ENCODE measurements at regions not wholly inside any gene's neighbourhood (a gene's known extent, or its start where the extent isn't known, plus 50 kb on each side); places are given as distances from the start of the nearest gene placed in this dataset.
"Not testable (repeated sequence)": the region's sequence is repeated elsewhere in the genome, so short reads cannot be mapped to it uniquely, and the experiment has no call there.

GRCh38 chr4:128566693-128567092 lies 242.8 kb upstream of the JADE1 start:
- no peak for DNase-seq (ENCODE audit: low read depth)

GRCh38 chr4:128565565-128566186 lies 243.8 kb upstream of the JADE1 start:
- DNase-seq (ENCODE audit: low read depth): no peak

- no peak for DNase-seq (ENCODE audit: low read depth)
These were observed 244.4 kb upstream of the JADE1 start for GRCh38 chr4:128565054-128565453.

GRCh38 chr4:128564081-128564630 lies 245.3 kb upstream of the JADE1 start:
- DNase-seq (ENCODE audit: low read depth): no peak

- DNase-seq (ENCODE audit: low read depth): no peak
These were observed 248.6 kb upstream of the JADE1 start for GRCh38 chr4:128560754-128561495.

- DNase-seq (ENCODE audit: low read depth): no peak
These were observed 250.4 kb upstream of the JADE1 start for GRCh38 chr4:128558896-128559679.

GRCh38 chr4:128556756-128557155 lies 252.7 kb upstream of the JADE1 start:
- no peak for DNase-seq (ENCODE audit: low read depth)

- DNase-seq (ENCODE audit: low read depth): no peak
These were observed 255.6 kb upstream of the JADE1 start for GRCh38 chr4:128553686-128554515.

- no peak for DNase-seq (ENCODE audit: low read depth)
These were observed 257.0 kb upstream of the JADE1 start for GRCh38 chr4:128552586-128552907.

GRCh38 chr4:128551280-128551679 lies 258.2 kb upstream of the JADE1 start:
- no peak for DNase-seq (ENCODE audit: low read depth)

GRCh38 chr4:128550060-128550459 lies 259.4 kb upstream of the JADE1 start:
- no peak for DNase-seq (ENCODE audit: low read depth)

- DNase-seq (ENCODE audit: low read depth): no peak
These were observed 259.9 kb upstream of the JADE1 start for GRCh38 chr4:128549636-128550035.

- no peak for DNase-seq (ENCODE audit: low read depth)
These were observed 260.8 kb upstream of the PGRMC2 start for GRCh38 chr4:128548381-128548780.

- no peak for DNase-seq (ENCODE audit: low read depth)
These were observed 256.7 kb upstream of the PGRMC2 start for GRCh38 chr4:128544272-128544671.

GRCh38 chr4:128543696-128544095 lies 256.1 kb upstream of the PGRMC2 start:
- no peak for DNase-seq (ENCODE audit: low read depth)

- no peak for DNase-seq (ENCODE audit: low read depth)
These were observed 254.4 kb upstream of the PGRMC2 start for GRCh38 chr4:128542047-128542446.

- DNase-seq (ENCODE audit: low read depth): no peak
These were observed 252.5 kb upstream of the PGRMC2 start for GRCh38 chr4:128540122-128540521.

- no peak for DNase-seq (ENCODE audit: low read depth)
These were observed 250.7 kb upstream of the PGRMC2 start for GRCh38 chr4:128538111-128538882.

- DNase-seq (ENCODE audit: low read depth): no peak
These were observed 249.1 kb upstream of the PGRMC2 start for GRCh38 chr4:128536746-128537145.

GRCh38 chr4:128535510-128535909 lies 247.9 kb upstream of the PGRMC2 start:
- not testable (repeated sequence) for DNase-seq (ENCODE audit: low read depth)
